Right ventricle myocardium inferior (tissue), 1 donor: ENCODE measurements at regions not wholly inside any gene's neighbourhood (a gene's known extent, or its start where the extent isn't known, plus 50 kb on each side); places are given as distances from the start of the nearest gene placed in this dataset.

Experiments
- ATAC-seq: fragments of 200-7000 bp; cut with Tn5 transposase; one replicate; pipeline ENCODE4 v1.9.1; 2020; ENCODE audit warnings: mild to moderate bottlenecking, moderate library complexity
- DNase-seq: peaks from one replicate; pipeline ENCODE4 v3.0.0; 2021; ENCODE audit errors: missing footprints
- intact Hi-C: fragments of 100-400 bp; cut with DNase I; formaldehyde crosslinking; loops from one replicate; pipeline ENCODE4 v1.11.0; 2022
- donor health status: DM: no; HTN: yes; CAD: no; lungs with severe emphysema.

DNA sequence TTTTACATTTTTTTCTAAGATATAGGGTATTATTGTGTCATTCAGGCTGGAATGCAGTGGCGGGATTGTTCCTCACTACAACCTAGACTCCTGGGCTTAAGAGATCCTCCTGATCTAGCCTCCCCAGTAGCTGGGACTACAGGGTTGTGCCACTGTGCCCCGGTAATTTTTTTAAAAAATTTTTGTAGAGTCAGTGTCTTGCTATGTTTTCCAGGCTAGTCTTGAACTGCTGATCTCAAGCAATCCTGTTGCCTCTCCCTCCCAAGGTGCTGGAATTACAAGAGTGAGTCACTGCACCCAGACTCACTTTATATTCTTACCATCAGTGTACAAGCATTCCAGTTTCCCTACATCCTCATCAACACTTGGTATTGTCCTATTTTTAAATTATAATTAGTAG is 156.4 kb upstream of the GYPA start:
- no peak for ATAC-seq
- DNase-seq, result no peak
- intact Hi-C loops, result no loop called here

GRCh38 chr4:144298519-144298918 is 158.0 kb upstream of the GYPA start:
- intact Hi-C loops, result no loop called here
- DNase-seq (no peak), ATAC-seq (no peak)

DNA sequence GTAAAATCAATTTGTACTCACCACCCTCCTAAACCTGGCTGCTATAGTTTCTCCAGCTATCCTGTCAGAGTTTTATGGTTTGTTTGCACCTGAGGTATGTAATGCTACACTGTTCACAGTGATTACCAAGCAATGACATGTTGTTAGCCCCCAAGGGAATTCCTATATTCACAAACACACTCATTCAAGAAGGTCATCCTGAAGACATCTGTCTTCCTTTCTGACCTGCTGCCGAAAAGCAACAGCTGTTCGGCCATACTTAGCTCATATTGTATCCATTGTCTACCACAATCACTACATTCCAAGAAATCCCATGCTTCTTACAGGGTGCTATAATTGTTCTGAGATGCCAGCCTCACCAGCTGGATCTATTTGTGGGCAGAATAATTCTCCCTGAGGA is 160.1 kb upstream of the GYPA start:
- intact Hi-C loops, result no loop called here
- no peak for ATAC-seq

GRCh38 chr4:144302704-144303536 is 162.4 kb upstream of the GYPA start:
- ATAC-seq, result no peak

More for the DNA sequence above, 160.1 kb upstream of the GYPA start:
- DNase-seq, result no peak

DNA sequence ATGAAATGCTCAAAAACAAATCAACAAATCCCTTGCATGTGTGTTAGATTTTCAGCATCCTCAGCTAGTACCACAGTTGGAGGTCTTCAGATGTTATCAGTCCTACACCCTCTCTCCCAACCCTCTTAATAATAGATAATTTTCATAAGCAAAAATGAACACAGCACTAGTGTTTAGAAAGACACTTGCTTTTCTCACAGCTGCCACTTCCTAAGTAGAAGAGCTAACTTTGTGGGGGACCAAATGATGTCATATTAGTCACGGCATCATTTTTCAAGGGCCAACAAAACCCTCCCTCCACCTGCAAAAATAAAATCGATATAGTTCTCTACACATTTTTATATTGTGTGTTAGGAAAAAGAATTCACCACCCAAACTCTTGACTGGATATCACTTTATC is 163.5 kb upstream of the GYPA start:
- intact Hi-C loops, result no loop called here
- DNase-seq, result no peak
- ATAC-seq, result no peak

More at GRCh38 chr4:144302704-144303536, 162.4 kb upstream of the GYPA start:
- intact Hi-C loops, result no loop called here
- no peak for DNase-seq

DNA sequence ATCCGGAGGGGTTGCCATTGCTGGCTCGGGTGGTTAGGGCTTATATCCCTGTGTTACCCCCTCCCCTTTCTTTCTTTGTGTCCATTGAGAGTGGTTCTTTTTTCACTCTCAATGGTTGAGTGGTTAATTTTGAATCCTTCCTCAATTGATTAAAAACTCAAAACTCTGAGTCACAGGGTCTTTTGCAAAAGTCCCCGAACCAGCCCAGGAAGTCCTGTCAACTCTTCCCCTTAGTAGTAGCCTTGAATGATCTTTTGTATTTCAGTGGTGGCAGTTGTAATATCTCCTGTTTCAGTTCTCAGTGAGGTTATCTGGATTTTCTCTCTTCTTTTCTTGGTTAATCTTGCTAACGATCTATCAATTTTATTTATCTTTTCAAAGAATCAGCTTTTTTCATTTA is 170.0 kb upstream of the GYPA start:
- intact Hi-C loops, result no loop called here
- DNase-seq (no peak), ATAC-seq (no peak)

GRCh38 chr4:144313370-144313769 is 172.9 kb upstream of the GYPA start:
- intact Hi-C loops, result no loop called here
- no peak for ATAC-seq
- no peak for DNase-seq

DNA sequence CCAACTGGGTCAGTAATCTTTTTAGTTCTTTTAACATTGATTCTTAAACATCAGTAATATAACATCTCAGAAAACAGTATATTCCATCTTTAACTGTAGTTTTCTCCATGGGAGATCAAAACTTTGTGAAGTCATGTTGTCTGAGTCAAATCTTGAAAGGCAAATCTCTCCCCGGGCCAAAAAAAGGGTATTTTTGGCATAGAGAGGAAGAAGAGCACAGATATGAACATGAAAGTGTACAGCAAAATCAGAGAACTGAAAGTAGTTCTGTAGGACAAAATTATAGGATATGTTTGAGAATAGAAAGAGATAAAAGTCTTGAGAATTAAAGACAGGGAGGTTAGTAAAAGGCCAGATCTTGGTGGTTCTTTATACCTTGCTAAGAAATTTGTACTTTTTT is 176.4 kb upstream of the GYPA start:
- ATAC-seq, result no peak
- intact Hi-C loops, result no loop called here
- DNase-seq, result no peak

DNA sequence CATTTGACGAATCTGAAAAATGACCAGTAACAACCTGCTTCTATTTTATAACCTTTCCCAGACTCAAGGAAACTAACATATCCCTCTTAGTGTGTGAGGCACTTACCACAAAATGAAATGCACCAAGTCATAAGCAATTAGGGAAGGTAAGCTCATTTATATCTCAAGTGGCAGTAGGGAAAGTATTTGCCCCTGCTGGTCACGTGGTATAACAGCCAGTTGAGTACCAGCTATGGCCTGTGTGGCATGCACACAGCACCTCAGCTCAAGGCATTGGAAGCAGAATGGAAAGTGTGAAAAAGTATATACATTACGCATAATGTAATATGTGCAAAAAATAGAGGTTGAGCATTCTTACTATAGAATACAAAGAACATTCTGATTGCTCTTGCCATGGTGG is 178.3 kb upstream of the GYPA start:
- intact Hi-C loops, result no loop called here
- ATAC-seq (no peak), DNase-seq (no peak)

GRCh38 chr4:144336633-144337032 is 196.1 kb upstream of the GYPA start:
- intact Hi-C loops, result no loop called here
- no peak for ATAC-seq
- DNase-seq, result no peak

DNA sequence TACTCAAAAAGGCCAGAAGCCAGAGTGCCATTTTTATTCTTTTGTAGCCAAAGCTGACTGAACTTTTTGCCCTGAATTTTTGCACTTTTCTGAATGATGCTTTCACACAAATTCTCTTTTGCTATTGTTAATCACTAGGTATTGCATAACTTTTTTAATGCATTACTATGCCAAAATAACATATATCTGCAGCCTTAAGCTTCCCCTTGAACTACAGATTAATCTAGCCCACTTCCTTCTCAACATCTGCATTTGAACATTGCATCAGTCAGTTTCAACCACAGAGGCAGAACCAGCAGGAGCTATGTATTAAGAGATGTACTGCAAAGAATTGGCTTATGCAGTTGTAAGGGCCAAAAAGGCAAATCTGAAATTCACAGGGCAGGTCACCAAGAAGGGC is 197.6 kb upstream of the GYPA start:
- no peak for DNase-seq
- ATAC-seq, result no peak
- intact Hi-C loops, result no loop called here

DNA sequence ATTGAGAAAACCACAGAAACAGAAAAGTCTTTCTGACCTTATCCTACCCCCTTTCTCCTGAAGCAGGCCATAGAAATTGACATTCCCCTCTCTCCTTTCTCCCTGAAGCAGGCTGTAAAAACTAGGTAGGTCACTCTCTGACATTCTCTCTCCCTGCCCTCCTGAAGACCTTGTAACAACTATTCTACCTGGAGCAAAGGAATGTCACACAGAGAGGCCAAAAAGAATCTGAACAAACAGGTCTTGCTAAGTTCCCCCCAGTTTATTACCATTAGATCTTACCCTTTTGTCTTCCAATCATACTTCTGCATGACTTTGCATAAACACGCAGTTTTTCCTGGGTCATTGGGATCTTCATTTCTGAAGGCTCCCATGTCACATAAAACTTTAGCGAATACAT is 198.3 kb upstream of the GYPA start:
- no peak for ATAC-seq
- intact Hi-C loops, result no loop called here
- DNase-seq, result no peak

GRCh38 chr4:144340931-144341330 is 200.4 kb upstream of the GYPA start:
- DNase-seq, result no peak
- no peak for ATAC-seq
- intact Hi-C loops, result no loop called here

GRCh38 chr4:144342949-144343760 is 202.6 kb upstream of the GYPA start:
- intact Hi-C loops, result no loop called here
- DNase-seq (no peak), ATAC-seq (no peak)

DNA sequence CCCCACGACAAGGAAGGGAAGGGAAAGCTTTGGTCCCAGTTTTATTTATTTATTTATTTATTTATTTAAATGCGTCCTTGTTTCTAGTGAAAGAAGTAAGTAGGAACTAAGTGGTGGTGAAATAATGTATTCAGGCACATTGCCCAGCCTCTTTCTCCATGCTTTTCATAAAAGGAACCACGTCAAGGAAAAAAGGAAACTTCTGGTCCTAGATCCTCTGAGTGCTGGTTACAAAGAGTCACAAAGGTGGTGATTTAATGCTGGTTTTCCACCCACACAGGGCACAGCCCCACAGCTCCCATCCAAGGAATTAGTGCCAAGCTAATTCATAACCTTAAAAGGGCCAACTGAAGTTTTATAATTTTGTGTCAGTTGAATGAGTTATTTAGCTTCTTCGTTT is 206.6 kb upstream of the GYPA start:
- DNase-seq (no peak), ATAC-seq (no peak)
- intact Hi-C loops, result no loop called here

- intact Hi-C loops, result no loop called here
- DNase-seq (no peak), ATAC-seq (no peak)
Measured at GRCh38 chr4:144350706-144351105, 210.2 kb upstream of the GYPA start.

- DNase-seq (no peak), ATAC-seq (no peak)
- intact Hi-C loops, result no loop called here
Measured at GRCh38 chr4:144351306-144351705, 210.8 kb upstream of the GYPA start.

DNA sequence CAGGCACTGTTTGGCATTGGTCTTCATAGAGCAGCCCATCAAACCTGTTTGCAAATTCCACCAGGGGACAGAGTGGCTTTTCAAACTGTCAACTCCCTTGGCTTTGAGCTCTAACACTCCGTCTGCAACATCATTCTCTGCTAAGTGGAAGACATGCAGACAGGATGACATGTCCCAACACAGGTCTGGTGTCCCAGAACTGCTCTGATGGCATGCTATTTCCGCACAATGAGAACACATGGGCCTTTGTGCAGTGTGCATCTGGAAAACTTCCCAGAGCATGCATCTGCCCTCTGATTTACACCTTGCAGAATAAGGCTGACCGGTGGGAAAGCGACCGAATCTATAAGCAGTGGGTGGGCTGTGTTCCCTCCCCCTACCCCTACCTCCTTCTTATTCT is 212.8 kb upstream of the GYPA start:
- intact Hi-C loops, result no loop called here

DNA sequence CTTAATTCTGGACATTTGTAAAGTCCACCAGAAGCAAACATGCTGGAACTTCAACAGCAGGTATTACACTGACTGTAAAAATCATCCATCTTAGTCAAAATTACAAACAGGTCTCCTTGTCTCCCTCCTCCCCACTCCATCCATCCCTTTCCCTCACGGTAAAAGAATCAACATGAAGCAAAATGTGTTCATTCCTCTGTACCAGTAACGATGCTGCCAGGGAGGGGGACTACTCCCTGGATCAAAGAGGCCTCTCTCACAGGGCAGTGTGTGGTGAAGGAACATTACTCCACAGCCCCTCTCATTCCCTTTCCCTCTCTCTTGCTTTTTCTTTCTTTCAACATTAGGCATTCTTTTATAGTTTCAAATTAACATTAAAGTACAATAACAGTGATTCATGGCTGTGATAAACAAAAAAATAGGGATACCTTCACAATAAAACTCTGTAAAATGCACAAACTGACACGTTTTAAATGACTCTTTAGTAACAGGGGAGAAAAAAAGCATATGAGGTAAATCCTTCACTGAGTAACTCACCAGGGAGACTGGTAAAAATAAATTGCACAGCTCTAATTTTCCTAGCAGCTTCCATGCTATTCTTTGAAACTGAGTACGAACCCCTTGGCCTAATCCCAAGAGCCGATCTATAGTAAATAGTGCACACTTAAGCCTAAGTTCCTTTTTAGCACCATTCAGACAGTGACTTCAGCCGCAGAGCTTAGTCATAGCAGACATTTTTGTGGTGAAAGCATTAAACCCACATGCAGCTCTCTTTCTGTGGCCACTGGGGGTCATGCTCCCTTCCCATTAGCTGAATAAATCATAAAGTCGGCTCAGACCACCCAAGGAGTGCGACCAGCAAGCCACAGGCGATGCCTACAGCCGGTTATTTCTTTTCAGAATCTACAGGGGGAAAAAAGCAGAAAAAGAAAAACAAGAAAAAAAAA is 215.6 kb upstream of the GYPA start:
- intact Hi-C loops, result no loop called here
- DNase-seq (no peak), ATAC-seq (no peak)

More for the DNA sequence above, 212.8 kb upstream of the GYPA start:
- DNase-seq (no peak), ATAC-seq (no peak)
